Tibial artery (tissue), 4 donors: ENCODE measurements at regions not wholly inside any gene's neighbourhood (a gene's known extent, or its start where the extent isn't known, plus 50 kb on each side); places are given as distances from the start of the nearest gene placed in this dataset.

ENCODE experiments used
- DNase-seq, 2 donors: peaks; one replicate each; pipeline ENCODE4 v3.0.0-alpha.2; 2019
- H3K27ac ChIP-seq, 2 donors: fragments of 200-600 bp; sonication (generic) in 1 of 2; 1 replicate in 1 of 2; 2 replicates in 1 of 2; pipeline ENCODE4 v1.5.1; 2018 to 2019; ENCODE audit warnings: mild to moderate bottlenecking in 1 of 2
- H3K27me3 ChIP-seq, 2 donors: fragments of 200-600 bp; sonication (generic) in 1 of 2; one replicate each; pipeline versions ENCODE4 v1.5.1 to v1.6.0; 2016 to 2019
- H3K36me3 ChIP-seq, 3 donors: fragments of 200-600 bp; sonication (generic) in 2 of 3; one replicate each; pipeline ENCODE4 v1.5.1; 2016 to 2019; ENCODE audit warnings: mild to moderate bottlenecking in 2 of 3
- H3K4me1 ChIP-seq, 4 donors: fragments of 200-600 bp; sonication (generic) in 2 of 4; 1 replicate in 3 of 4; 2 replicates in 1 of 4; pipeline ENCODE4 v1.5.1; 2016 to 2019
- H3K4me3 ChIP-seq, 2 donors: fragments of 200-600 bp; sonication (generic) in 1 of 2; 1 replicate in 1 of 2; 2 replicates in 1 of 2; pipeline ENCODE4 v1.5.1; 2018 to 2019; ENCODE audit warnings: mild to moderate bottlenecking in 2 of 2
- H3K9me3 ChIP-seq, 3 donors: fragments of 200-600 bp; sonication (generic) in 1 of 3; one replicate each; pipeline ENCODE4 v1.5.1; 2016 to 2019
- CTCF ChIP-seq, 2 experiments: fragments of 200-600 bp in 1 of 2; fragments of 450-650 bp in 1 of 2; IDR thresholded peaks; one replicate each; pipeline ENCODE4 v1.5.1; 2017 to 2019; ENCODE audit warnings: antibody characterized with exemption in 2 of 2, mild to moderate bottlenecking in 1 of 2, moderate library complexity in 1 of 2
- intact Hi-C: fragments of 100-400 bp; cut with DNase I; formaldehyde crosslinking; loops from one replicate; pipeline ENCODE4 v1.15.0; 2023; ENCODE audit warnings: low total_unique reads

GRCh38 chr1:36705629-36706028 lies 222.9 kb upstream of the CSF3R start:
- H3K9me3 ChIP-seq, result no peaks in the 10 kb centered on the region
- H3K36me3 ChIP-seq, result no peaks in the 10 kb centered on the region
- intact Hi-C loops, result no loop called here
- no peak for DNase-seq
- peaks cover 0 to 4% (median 2%) of the 10 kb centered on the region in 4 donors for H3K4me1 ChIP-seq
- H3K27ac ChIP-seq, result no peak overlapping the region
- no peak overlapping the region for H3K4me3 ChIP-seq
- no peak for TF ChIP-seq CTCF (IDR thresholded peaks at IDR 0.05)
- peaks cover 0 to 71% of the 10 kb centered on the region in 2 donors for H3K27me3 ChIP-seq

GRCh38 chr1:36703526-36704208 lies 221.0 kb upstream of the CSF3R start:
- no peaks in the 10 kb centered on the region for H3K36me3 ChIP-seq
- peaks cover 0 to 55% of the 10 kb centered on the region in 2 donors for H3K27me3 ChIP-seq
- intact Hi-C loops, result loop anchor here (1.0 to 5.0 kb wide), 2 partner anchors 67 to 729 kb away; no protein-coding TSS in a partner anchor

GRCh38 chr1:36702963-36703362 lies 220.2 kb upstream of the CSF3R start:
- Histone ChIP-seq H3K27me3 (peaks cover 0 to 51% of the 10 kb centered on the region in 2 donors), H3K36me3 (no peaks in the 10 kb centered on the region), H3K4me1 (peaks cover 0 to 4% (median 2%) of the 10 kb centered on the region in 4 donors), H3K4me3 (no peak overlapping the region), H3K9me3 (no peaks in the 10 kb centered on the region), H3K27ac (no peak overlapping the region)
- no peak for TF ChIP-seq CTCF (IDR thresholded peaks at IDR 0.05)
- intact Hi-C loops, result loop anchor here (1.0 to 5.0 kb wide), 2 partner anchors 67 to 729 kb away; no protein-coding TSS in a partner anchor
- no peak for DNase-seq

More at GRCh38 chr1:36703526-36704208, 221.0 kb upstream of the CSF3R start:
- no peaks in the 10 kb centered on the region for H3K9me3 ChIP-seq
- peaks cover 0 to 4% (median 2%) of the 10 kb centered on the region in 4 donors for H3K4me1 ChIP-seq
- H3K4me3 ChIP-seq, result no peak overlapping the region
- DNase-seq, result peak; percentile 49 to 72
- TF ChIP-seq CTCF (IDR thresholded peaks at IDR 0.05), result peak; percentile 53 to 61
- H3K27ac ChIP-seq, result no peak overlapping the region

GRCh38 chr1:36699113-36699911 lies 216.6 kb upstream of the CSF3R start:
- H3K27me3 ChIP-seq, result peaks cover 0 to 42% of the 10 kb centered on the region in 2 donors

More at GRCh38 chr1:36699113-36699911, 216.6 kb upstream of the CSF3R start:
- no peak for TF ChIP-seq CTCF (IDR thresholded peaks at IDR 0.05)
- Histone ChIP-seq H3K36me3 (no peaks in the 10 kb centered on the region), H3K27ac (no peak overlapping the region), H3K9me3 (no peaks in the 10 kb centered on the region), H3K4me3 (no peak overlapping the region), H3K4me1 (peaks cover 0 to 4% (median 2%) of the 10 kb centered on the region in 4 donors)
- DNase-seq, result no peak
- intact Hi-C loops, result no loop called here
